SK-N-SH (cell line): ENCODE measurements at regions not wholly inside any gene's neighbourhood (a gene's known extent, or its start where the extent isn't known, plus 50 kb on each side); places are given as distances from the start of the nearest gene placed in this dataset.

Source experiments
- CHD2 ChIP-seq: fragments of 150-350 bp; IDR thresholded peaks from 2 replicates; pipeline ENCODE4 v1.6.1; 2018; ENCODE audit warnings: low read length; ENCODE audit not compliant: partially characterized antibody
- CTCF ChIP-seq: fragments of 200-600 bp; sonication (generic); IDR thresholded peaks from 2 replicates; pipeline ENCODE4 v1.6.1; 2017; ENCODE audit warnings: antibody characterized with exemption, mild to moderate bottlenecking, moderate library complexity
- FOXJ3 ChIP-seq: sonication (generic); formaldehyde crosslinking; IDR thresholded peaks from 2 replicates; pipeline ENCODE4 v1.5.1; 2020; ENCODE audit warnings: mild to moderate bottlenecking, missing genetic modification reagents
- GABPA ChIP-seq: IDR thresholded peaks from 2 replicates; pipeline ENCODE4 v1.4.0; 2012; ENCODE audit warnings: low read depth, mild to moderate bottlenecking
- MXI1 ChIP-seq: IDR thresholded peaks from 2 replicates; pipeline ENCODE4 v1.6.1; 2012; ENCODE audit warnings: mild to moderate bottlenecking, low read depth, low read length, improper control_type of control experiment
- POLR2AphosphoS5 ChIP-seq: IDR thresholded peaks from 2 replicates; pipeline ENCODE4 v1.6.1; 2012; ENCODE audit warnings: low read depth, low read length
- YY1 ChIP-seq: IDR thresholded peaks from 2 replicates; pipeline ENCODE4 v1.4.0; 2012; ENCODE audit warnings: low read depth, mild to moderate bottlenecking
- ZBTB33 ChIP-seq: IDR thresholded peaks from 2 replicates; pipeline ENCODE4 v1.4.0; 2012; ENCODE audit warnings: low read depth, borderline replicate concordance

GRCh38 chr6:117191009-117191408 lies 74.3 kb upstream of the VGLL2 start:
- no peak for TF ChIP-seq ZBTB33
- TF ChIP-seq FOXJ3 (CRISPR knock-in tag) = no peak
- no peak for TF ChIP-seq GABPA
- TF ChIP-seq CHD2 = no peak
- TF ChIP-seq CTCF = no peak
- no peak for TF ChIP-seq YY1
- no peak for TF ChIP-seq POLR2AphosphoS5
- TF ChIP-seq MXI1 = no peak
